Stimulated activated CD4-positive, alpha-beta T cell treated with anti-CD3 and anti-CD28 coated beads, Interleukin-15, amount 100 ng/mL, for 48 hours (primary cell): ENCODE measurements at regions not wholly inside any gene's neighbourhood (a gene's known extent, or its start where the extent isn't known, plus 50 kb on each side); places are given as distances from the start of the nearest gene placed in this dataset.

Source experiments
- DNase-seq, 2 donors: peaks; one replicate each; pipeline ENCODE4 v3.0.0-alpha.2; 2020; ENCODE audit warnings: low read depth in 2 of 2

DNA sequence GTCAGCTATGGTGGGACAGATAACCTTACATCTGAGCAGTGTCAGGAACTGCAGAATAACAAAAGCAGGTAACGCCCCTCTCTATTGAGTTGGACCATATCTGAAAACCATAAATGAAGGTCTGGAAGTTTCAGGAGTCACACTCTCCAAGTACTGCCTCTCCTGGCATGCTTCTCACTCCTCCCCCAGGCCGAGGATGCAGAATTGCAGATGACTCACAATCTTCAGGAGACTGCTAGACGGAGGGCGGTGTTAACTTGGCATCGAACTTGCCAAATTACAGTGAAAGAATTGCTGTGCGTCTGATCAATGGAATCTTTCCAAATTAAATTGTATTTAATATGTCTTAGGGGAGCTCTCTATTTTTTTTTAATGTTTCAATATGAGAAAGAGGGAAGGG lies 67.1 kb upstream of the TRIM2 start:
- no peak for DNase-seq

GRCh38 chr4:153137677-153138630 lies 66.3 kb upstream of the TRIM2 start:
- no peak for DNase-seq

DNA sequence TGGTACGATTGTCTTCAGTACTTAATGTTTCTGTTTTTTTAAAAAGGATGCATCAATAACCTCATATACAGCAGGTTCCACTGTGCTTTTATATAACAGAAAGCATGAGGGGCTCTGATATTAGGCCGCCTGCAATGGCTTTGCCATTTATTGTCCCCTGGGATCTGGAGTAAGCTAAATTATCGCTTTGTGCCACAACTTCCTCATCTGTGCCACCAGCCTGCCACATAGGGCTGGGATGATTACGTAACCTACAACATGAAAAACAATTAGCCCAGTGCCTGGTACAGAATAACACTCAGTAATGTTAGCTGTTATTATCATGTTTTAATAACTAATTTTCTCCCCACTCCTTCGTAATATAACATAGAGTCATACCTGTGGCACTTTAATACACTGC lies 65.5 kb upstream of the TRIM2 start:
- DNase-seq, result no peak

DNA sequence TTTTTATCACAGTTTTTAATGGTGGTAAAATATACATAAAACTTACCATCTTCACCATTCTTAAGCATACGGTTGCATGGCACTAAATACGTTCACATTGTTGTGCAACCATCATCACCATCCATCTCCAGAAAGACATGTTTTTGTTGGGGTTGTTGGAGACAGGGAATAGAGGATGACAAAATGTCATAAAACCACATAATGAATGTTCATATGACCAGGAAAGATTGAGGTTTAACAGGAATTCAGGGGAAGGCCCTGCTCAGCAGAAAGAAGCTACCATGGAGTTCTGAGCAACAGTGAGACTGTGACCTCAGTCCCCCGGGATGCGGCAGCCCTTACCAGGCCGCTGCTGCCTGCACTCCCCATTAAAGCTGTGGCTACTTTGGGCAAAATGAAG lies 63.9 kb upstream of the TRIM2 start:
- DNase-seq, result no peak

- DNase-seq, result no peak
Observed at GRCh38 chr4:153141238-153141637, 63.0 kb upstream of the TRIM2 start.

DNA sequence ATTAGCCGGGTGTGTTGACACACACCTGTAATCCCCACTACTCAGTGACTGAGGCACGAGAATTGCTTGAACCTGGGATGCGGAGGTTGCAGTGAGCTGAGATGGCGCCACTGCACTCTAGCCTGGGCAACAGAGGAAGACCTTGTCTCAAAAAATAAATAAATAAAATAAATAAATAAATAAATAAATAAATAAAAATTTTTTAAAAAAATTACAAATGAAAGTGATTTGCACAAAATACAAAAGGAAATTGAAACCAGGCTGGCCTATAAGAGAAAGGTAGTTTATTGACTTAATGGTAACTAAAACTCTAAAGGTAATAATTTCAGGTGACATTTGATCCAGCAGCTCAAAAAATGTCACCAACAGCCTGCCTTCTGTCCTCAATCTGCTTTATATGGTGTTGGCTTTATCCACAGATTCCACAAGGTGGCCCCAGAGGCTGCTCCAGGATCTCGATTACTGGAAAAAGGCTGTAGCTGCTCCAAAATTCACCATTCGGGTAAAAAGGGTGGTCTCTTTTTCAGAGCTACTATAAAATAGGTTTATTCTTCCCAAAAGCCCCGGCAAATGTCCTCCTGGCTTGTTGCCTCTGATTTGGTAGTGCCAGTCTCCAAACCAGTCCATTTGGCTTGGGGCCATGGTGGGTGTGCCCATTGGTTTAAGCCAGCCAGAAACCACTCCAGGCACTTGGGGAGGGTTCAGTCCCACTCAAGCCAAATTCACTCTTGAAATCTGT lies 61.4 kb upstream of the TRIM2 start:
- no peak for DNase-seq

GRCh38 chr4:153143527-153144348 lies 60.5 kb upstream of the TRIM2 start:
- DNase-seq, result no peak

- no peak for DNase-seq
Observed at GRCh38 chr4:153146031-153146430, 58.2 kb upstream of the TRIM2 start.

GRCh38 chr4:153146961-153147360 lies 57.3 kb upstream of the TRIM2 start:
- DNase-seq, result no peak

GRCh38 chr4:153148791-153149190 lies 55.5 kb upstream of the TRIM2 start:
- no peak for DNase-seq

GRCh38 chr4:153151535-153152455 lies 52.4 kb upstream of the TRIM2 start:
- no peak for DNase-seq

GRCh38 chr4:153152501-153153338 lies 51.5 kb upstream of the TRIM2 start:
- DNase-seq, result peak; percentile 65 to 66

- peak; percentile 53 to 66 for DNase-seq
Observed at GRCh38 chr4:153153339-153153871, 50.8 kb upstream of the TRIM2 start.

GRCh38 chr4:153154007-153154975 lies 50.0 kb upstream of the TRIM2 start:
- no peak for DNase-seq
